HG02970 (cell line): ENCODE measurements at regions not wholly inside any gene's neighbourhood (a gene's known extent, or its start where the extent isn't known, plus 50 kb on each side); places are given as distances from the start of the nearest gene placed in this dataset.

Experiments used
- ATAC-seq: cut with Tn5 transposase; IDR thresholded peaks from one replicate; pipeline ENCODE4 v1.9.1; 2021; ENCODE audit warnings: mild to moderate bottlenecking, moderate library complexity, moderate number of reproducible peaks; ENCODE audit not compliant: unreplicated experiment, low FRiP score

GRCh38 chr4:138672393-138672976 is 343.1 kb upstream of the NOCT start:
- no peak for ATAC-seq

- ATAC-seq = no peak
These were observed 343.9 kb upstream of the NOCT start for GRCh38 chr4:138671606-138672084.

- ATAC-seq = no peak
These were observed 344.5 kb upstream of the NOCT start for GRCh38 chr4:138671106-138671505.

GRCh38 chr4:138670681-138671080 is 344.9 kb upstream of the NOCT start:
- ATAC-seq = no peak

- ATAC-seq = no peak
These were observed 345.9 kb upstream of the NOCT start for GRCh38 chr4:138669479-138670315.

GRCh38 chr4:138668309-138668708 is 347.3 kb upstream of the NOCT start:
- ATAC-seq = no peak

- no peak for ATAC-seq
These were observed 349.2 kb upstream of the NOCT start for GRCh38 chr4:138666366-138666765.

GRCh38 chr4:138665851-138666250 is 349.7 kb upstream of the NOCT start:
- no peak for ATAC-seq

- ATAC-seq = no peak
These were observed 351.7 kb upstream of the NOCT start for GRCh38 chr4:138663883-138664282.

GRCh38 chr4:138659812-138660316 is 355.7 kb upstream of the NOCT start:
- no peak for ATAC-seq

- ATAC-seq = no peak
These were observed 356.4 kb upstream of the NOCT start for GRCh38 chr4:138659037-138659811.

GRCh38 chr4:138658518-138658917 is 357.1 kb upstream of the NOCT start:
- no peak for ATAC-seq

- no peak for ATAC-seq
These were observed 358.6 kb upstream of the NOCT start for GRCh38 chr4:138656990-138657389.

- no peak for ATAC-seq
These were observed 359.6 kb upstream of the NOCT start for GRCh38 chr4:138655985-138656384.

GRCh38 chr4:138655286-138655685 is 360.3 kb upstream of the NOCT start:
- no peak for ATAC-seq

GRCh38 chr4:138650929-138651448 is 364.6 kb upstream of the NOCT start:
- ATAC-seq = no peak

GRCh38 chr4:138650495-138650894 is 365.1 kb upstream of the NOCT start:
- no peak for ATAC-seq

- ATAC-seq = no peak
These were observed 368.1 kb upstream of the NOCT start for GRCh38 chr4:138647433-138647832.

GRCh38 chr4:138646383-138646782 is 369.2 kb upstream of the NOCT start:
- no peak for ATAC-seq

GRCh38 chr4:138645289-138645688 is 370.3 kb upstream of the NOCT start:
- no peak for ATAC-seq

GRCh38 chr4:138644322-138644721 is 371.3 kb upstream of the NOCT start:
- ATAC-seq = no peak
